ENCODE measurements at regions not wholly inside any gene's neighbourhood (a gene's known extent, or its start where the extent isn't known, plus 50 kb on each side); places are given as distances from the start of the nearest gene placed in this dataset.
"Not testable (repeated sequence)": the region's sequence is repeated elsewhere in the genome, so short reads cannot be mapped to it uniquely, and the experiment has no call there.

GRCh38 chr7:14069961-14070360, 80.5 kb upstream of the ETV1 start:
- no TSS peak for BruUV-seq (replicated peaks)
- H3K27ac ChIP-seq (ENCODE audit: low read depth, low read length, poor library complexity, severe bottlenecking) = no peak overlapping the region
- H3K27me3 ChIP-seq (replicated peaks; ENCODE audit: insufficient read depth, low read depth, low read length, poor library complexity) = no peaks in the 10 kb centered on the region
- H3K36me3 ChIP-seq (ENCODE audit: insufficient read depth, low read length, poor library complexity, severe bottlenecking) = no peaks in the 10 kb centered on the region
- TF ChIP-seq CTCF (conservative IDR thresholded peaks at IDR 0.05; ENCODE audit: low read depth, low read length) (no peak), EZH2 (IDR thresholded peaks at IDR 0.05; ENCODE audit: borderline replicate concordance, low read depth, low read length, poor library complexity, severe bottlenecking) (no peak)
- intact Hi-C loops (cut with micrococcal nuclease; ENCODE audit: unreplicated experiment) = no loop called here
- CTCF ChIA-PET = no interaction called here
- peaks cover 6% of the 10 kb centered on the region for H3K4me1 ChIP-seq (ENCODE audit: insufficient read depth, low read length, poor library complexity, severe bottlenecking)
- H3K4me3 ChIP-seq (ENCODE audit: low read depth, low read length, poor library complexity, severe bottlenecking) = no peak overlapping the region
- H3K9me3 ChIP-seq (ENCODE audit: low read depth, low read length, poor library complexity, severe bottlenecking) = no peaks in the 10 kb centered on the region
- no peak for DNase-seq (ENCODE audit: low spot score)
- POLR2A ChIA-PET (ENCODE audit: low non-redundant PET) = no interaction called here

- H3K36me3 ChIP-seq (ENCODE audit: insufficient read depth, low read length, poor library complexity, severe bottlenecking); intact Hi-C loops (cut with micrococcal nuclease; ENCODE audit: unreplicated experiment); BruUV-seq (replicated peaks); H3K4me1 ChIP-seq (ENCODE audit: insufficient read depth, low read length, poor library complexity, severe bottlenecking); H3K9me3 ChIP-seq (ENCODE audit: low read depth, low read length, poor library complexity, severe bottlenecking); DNase-seq (ENCODE audit: low spot score); H3K4me3 ChIP-seq (ENCODE audit: low read depth, low read length, poor library complexity, severe bottlenecking); H3K27me3 ChIP-seq (replicated peaks; ENCODE audit: insufficient read depth, low read depth, low read length, poor library complexity); H3K27ac ChIP-seq (ENCODE audit: low read depth, low read length, poor library complexity, severe bottlenecking); POLR2A ChIA-PET (ENCODE audit: low non-redundant PET); CTCF ChIA-PET: not testable (repeated sequence)
Observed at GRCh38 chr7:14066783-14067182, 77.3 kb upstream of the ETV1 start.

GRCh38 chr7:14065286-14065685, 75.8 kb upstream of the ETV1 start:
- Histone ChIP-seq H3K4me3 (ENCODE audit: low read depth, low read length, poor library complexity, severe bottlenecking) (no peak overlapping the region), H3K9me3 (ENCODE audit: low read depth, low read length, poor library complexity, severe bottlenecking) (no peaks in the 10 kb centered on the region), H3K36me3 (ENCODE audit: insufficient read depth, low read length, poor library complexity, severe bottlenecking) (no peaks in the 10 kb centered on the region), H3K27me3 (replicated peaks; ENCODE audit: insufficient read depth, low read depth, low read length, poor library complexity) (no peaks in the 10 kb centered on the region), H3K4me1 (ENCODE audit: insufficient read depth, low read length, poor library complexity, severe bottlenecking) (peaks cover 10% of the 10 kb centered on the region), H3K27ac (ENCODE audit: low read depth, low read length, poor library complexity, severe bottlenecking) (no peak overlapping the region)
- CTCF ChIA-PET = no interaction called here
- TF ChIP-seq CTCF (conservative IDR thresholded peaks at IDR 0.05; ENCODE audit: low read depth, low read length) = no peak
- no peak for TF ChIP-seq EZH2 (IDR thresholded peaks at IDR 0.05; ENCODE audit: borderline replicate concordance, low read depth, low read length, poor library complexity, severe bottlenecking)
- intact Hi-C loops (cut with micrococcal nuclease; ENCODE audit: unreplicated experiment) = no loop called here
- no TSS peak for BruUV-seq (replicated peaks)
- DNase-seq (ENCODE audit: low spot score) = peak; percentile 82
- POLR2A ChIA-PET (ENCODE audit: low non-redundant PET) = no interaction called here

GRCh38 chr7:14055813-14056212, 66.3 kb upstream of the ETV1 start:
- BruUV-seq (replicated peaks) = no TSS peak
- TF ChIP-seq EZH2 (IDR thresholded peaks at IDR 0.05; ENCODE audit: borderline replicate concordance, low read depth, low read length, poor library complexity, severe bottlenecking) = no peak
- no peak for TF ChIP-seq CTCF (conservative IDR thresholded peaks at IDR 0.05; ENCODE audit: low read depth, low read length)
- no peak for DNase-seq (ENCODE audit: low spot score)
- no peaks in the 10 kb centered on the region for H3K9me3 ChIP-seq (ENCODE audit: low read depth, low read length, poor library complexity, severe bottlenecking)
- intact Hi-C loops (cut with micrococcal nuclease; ENCODE audit: unreplicated experiment) = no loop called here
- ChIA-PET CTCF (no interaction called here), POLR2A (ENCODE audit: low non-redundant PET) (no interaction called here)
- H3K27ac ChIP-seq (ENCODE audit: low read depth, low read length, poor library complexity, severe bottlenecking) = no peak overlapping the region
- no peak overlapping the region for H3K4me3 ChIP-seq (ENCODE audit: low read depth, low read length, poor library complexity, severe bottlenecking)
- no peaks in the 10 kb centered on the region for H3K4me1 ChIP-seq (ENCODE audit: insufficient read depth, low read length, poor library complexity, severe bottlenecking)
- no peaks in the 10 kb centered on the region for H3K27me3 ChIP-seq (replicated peaks; ENCODE audit: insufficient read depth, low read depth, low read length, poor library complexity)
- no peaks in the 10 kb centered on the region for H3K36me3 ChIP-seq (ENCODE audit: insufficient read depth, low read length, poor library complexity, severe bottlenecking)

Data from A673 (cell line).